ENCODE measurements at regions not wholly inside any gene's neighbourhood (a gene's known extent, or its start where the extent isn't known, plus 50 kb on each side); places are given as distances from the start of the nearest gene placed in this dataset.

DNA sequence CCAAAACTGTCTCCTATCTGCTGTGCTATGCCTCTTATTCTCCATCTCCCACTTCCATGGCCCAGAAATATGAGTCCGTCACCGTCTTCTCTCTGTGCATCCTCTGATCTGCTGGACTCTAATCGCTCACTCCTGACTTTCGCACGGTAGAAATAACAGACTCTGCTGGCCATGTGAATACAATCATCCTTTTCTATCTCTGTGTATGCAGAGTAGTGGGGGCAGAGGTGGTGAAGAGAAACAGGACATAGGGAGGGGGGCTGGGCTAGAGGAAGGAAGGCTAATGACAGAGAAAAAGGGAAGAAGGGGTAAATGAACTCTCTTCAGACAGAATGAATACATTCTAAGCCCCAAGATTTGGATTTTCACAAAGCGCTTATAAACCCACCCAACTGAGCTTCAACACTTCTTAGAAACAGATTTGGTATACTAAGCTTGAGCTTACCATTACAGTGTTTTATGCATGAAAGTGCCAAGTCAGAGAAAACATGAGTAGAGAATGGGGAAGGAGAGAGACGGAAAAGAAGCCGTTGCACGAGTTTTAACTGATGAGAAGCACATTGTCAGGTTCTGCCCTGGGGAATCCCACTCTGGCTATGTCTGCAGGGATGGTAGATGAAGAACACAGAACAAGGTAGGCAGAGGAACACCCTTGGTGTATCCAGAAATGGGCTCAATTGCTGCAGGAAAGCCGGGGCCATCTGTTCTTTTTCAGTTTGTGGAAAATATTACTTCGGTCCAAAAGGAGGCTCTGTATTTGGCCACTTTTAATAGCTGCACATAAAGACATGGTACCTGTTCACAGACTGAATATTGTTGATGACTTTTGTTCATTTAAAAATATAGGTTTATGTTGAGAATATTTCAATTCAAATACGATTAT lies 324.7 kb downstream of the ETS1 start:
- no peak for DNase-seq (ENCODE audit: low read depth in 2 of 2)

DNA sequence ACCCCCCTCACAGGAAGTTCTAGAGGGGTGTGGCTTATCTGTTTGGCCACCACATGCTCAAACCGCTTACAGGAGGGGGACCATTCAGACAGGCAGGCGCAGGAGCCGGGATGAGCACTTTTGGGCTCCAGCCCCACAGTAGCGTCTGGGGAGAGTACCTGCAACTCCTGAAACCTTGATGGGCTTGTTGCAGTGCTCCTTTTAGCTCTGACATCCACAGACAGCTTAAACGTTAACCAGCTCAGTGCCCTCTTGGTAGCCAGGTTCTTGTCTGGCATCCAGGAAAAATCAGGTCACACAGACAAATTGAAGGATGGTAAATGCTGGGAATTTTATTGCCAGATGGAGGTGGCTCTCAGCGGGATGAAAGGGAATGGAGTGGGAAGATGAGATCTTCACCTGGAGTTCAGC lies 326.3 kb downstream of the ETS1 start:
- DNase-seq (ENCODE audit: low read depth in 2 of 2): no peak

GRCh38 chr11:128260398-128260797 lies 327.0 kb downstream of the ETS1 start:
- DNase-seq (ENCODE audit: low read depth in 2 of 2): no peak

GRCh38 chr11:128259816-128260215 lies 327.5 kb downstream of the ETS1 start:
- DNase-seq (ENCODE audit: low read depth in 2 of 2): no peak

DNA sequence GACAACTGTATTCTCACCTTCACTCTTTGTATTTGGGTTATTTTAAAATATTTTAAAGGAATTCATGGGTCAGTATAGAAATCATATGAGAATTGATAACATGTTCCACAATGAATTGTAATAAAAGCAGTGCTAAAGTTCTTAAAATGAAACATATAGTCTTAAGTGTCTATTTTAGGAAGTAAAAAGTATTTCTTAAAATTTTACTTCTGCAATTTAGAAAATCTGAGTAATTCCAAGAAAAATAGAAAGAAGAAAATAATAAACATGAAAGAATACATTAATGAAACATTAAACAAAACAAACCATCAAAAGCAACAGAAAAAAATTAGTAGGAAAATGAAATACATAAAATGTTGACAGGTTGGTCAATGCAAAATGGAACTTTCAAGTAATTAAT lies 332.4 kb downstream of the ETS1 start:
- DNase-seq (ENCODE audit: low read depth in 2 of 2): no peak

DNA sequence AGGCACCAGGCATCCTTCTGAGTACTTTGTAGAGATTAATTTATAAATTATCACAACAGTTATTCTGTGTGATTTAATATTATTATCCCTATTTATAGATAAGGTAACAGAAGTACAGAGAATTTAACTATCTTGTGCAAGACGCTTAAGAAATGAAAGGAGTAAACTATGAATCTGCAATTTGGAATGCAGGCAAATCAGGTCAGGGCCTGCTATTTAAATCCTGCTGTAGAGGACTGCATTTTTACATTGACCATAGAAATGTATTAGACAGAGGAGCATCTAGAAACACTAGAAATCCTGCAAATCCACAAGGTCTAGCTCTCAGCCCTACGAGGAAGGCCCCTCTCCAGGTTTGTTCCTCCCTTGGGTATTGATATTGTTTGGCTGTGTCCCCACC lies 336.2 kb downstream of the ETS1 start:
- DNase-seq (ENCODE audit: low read depth in 2 of 2): no peak

- no peak for DNase-seq (ENCODE audit: low read depth in 2 of 2)
Observed at GRCh38 chr11:128250482-128250881, 336.9 kb downstream of the ETS1 start.

- no peak for DNase-seq (ENCODE audit: low read depth in 2 of 2)
Observed at GRCh38 chr11:128246810-128247594, 340.4 kb downstream of the ETS1 start.

- no peak for DNase-seq (ENCODE audit: low read depth in 2 of 2)
Observed at GRCh38 chr11:128246364-128246801, 341.0 kb downstream of the ETS1 start.

DNA sequence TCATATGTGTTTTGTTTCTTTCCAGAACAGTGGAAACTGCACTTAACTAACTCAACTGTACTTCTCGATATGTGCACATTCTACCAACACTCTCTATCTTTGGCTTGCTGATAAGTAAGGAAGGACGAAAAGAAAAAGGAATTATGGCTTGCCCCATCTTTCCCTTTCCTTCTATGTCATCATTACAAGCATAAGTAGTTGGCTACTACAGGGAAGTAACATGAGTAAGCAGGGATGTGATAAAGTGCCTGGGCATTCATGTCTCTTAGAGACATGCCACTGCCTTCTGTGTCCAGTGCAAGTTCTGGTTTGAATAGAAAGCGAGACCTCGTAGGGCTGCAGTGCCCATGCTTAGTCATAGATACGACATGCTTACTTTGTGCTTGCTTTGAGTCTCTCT lies 342.5 kb downstream of the ETS1 start:
- DNase-seq (ENCODE audit: low read depth in 2 of 2): no peak

- DNase-seq (ENCODE audit: low read depth in 2 of 2): no peak
Observed at GRCh38 chr11:128242451-128242850, 344.9 kb downstream of the ETS1 start.

GRCh38 chr11:128240546-128240945 lies 346.8 kb downstream of the ETS1 start:
- no peak for DNase-seq (ENCODE audit: low read depth in 2 of 2)

DNA sequence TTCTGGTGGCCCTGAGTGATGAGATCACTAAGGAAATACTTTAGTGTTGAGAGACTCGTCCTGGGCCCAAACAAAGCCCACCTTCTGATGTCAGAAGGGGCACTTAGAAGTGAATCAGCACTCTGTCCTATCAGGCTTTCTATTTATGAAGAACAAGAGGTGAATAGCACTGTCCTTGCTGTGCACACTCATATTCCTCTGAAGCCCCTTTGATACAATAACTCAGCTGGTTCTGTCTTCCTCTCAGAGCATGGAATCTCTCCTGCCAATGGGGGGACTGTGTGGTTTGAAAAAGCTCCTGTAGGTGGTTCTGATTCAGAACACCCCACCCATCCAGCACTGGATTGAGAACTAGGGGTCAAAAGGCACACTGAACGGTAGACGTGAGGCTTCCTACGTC lies 348.1 kb downstream of the ETS1 start:
- DNase-seq (ENCODE audit: low read depth in 2 of 2): no peak

DNA sequence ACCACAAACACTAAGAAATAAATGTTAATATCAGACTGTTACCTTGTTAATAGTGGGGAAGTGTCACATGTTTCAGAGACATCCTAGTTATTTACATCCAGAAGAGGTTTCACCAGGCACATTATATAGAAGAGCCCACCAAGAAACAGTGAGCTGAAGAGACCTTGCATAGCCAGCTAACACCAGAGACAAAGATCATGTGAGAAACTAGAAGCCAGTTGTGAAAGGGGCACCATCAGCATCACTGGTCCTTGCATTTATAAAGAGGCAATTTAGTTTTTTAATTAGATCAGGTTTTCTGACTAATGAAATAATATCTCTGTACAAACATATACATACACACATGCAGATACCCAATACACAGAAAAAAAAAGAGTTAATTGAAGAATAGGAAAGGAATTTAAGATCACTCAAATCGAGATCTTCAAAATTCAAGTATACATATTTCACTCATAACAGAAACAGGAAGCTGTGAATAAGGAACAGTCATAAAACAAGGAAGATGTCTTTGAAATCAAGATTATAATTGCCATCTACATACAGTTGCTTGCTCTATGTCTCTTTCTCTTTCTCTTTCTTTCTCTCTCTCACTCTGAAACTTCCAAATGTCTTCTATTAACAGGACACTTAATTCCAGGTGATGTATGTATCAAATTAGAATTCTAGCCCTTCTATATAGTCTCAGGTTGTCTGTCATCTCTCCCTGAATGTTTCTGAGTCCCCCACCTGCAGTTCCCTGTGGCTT lies 348.7 kb downstream of the ETS1 start:
- no peak for DNase-seq (ENCODE audit: low read depth in 2 of 2)

DNA sequence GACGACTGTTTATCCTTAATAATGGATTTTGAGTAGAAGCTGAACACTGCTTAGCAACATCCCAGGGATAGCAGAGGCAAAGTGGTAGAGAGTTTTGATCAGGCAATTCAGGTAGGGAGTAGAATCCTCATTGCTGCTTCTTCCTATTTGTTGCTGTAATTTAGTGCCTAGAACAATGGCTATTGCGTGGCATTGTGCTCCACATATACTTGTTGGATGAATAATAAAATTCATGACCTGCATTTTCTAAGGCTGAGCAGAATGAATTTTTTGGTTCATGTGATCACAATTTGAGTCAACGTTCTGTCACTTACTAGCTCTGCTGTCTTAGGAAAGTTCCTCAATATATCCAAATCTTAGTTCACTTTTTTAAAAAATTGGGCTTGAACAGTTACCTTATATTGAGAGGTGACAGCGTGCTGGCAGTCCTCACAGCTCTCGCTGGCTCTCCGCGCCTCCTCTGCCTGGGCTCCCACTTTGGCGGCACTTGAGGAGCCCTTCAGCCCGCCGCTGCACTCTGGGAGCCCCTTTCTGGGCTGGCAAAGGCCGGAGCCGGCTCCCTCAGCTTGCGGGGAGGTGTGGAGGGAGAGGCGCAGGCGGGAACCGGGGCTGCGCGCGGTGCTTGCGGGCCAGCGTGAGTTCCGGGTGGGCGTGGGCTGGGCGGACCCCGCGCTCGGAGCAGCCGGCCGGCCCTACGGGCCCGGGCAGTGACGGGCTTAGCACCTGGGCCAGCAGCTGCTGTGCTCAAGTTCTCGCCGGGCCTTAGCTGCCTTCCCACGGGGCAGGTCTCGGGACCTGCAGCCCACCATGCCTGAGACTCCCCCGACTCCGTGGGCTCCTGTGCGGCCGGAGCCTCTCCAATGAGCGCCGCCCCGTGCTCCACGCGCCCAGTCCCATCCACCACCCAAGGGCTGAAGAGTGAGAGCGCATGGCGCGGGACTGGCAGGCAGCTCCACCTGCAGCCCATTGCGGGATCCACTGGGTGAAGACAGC lies 350.6 kb downstream of the ETS1 start:
- DNase-seq (ENCODE audit: low read depth in 2 of 2): no peak

DNA sequence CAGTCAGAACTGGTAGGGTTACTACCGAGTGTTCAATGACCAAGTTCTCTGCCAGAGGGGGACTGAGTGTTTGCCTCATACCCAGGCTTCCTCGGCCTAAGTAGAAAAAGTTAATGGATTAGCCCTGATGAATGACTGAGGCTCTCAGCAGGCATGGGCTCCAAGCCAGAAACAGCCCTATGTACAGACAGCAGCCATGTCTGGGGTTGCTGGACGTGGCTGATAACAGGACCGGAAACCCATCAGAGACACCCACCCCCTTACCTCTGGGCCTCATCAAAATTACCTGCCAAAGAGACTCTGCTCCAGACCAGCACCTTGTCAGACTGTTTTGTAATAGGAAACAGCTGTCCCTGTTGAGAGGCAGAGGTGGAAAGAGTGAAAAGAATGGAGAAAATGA lies 351.4 kb downstream of the ETS1 start:
- DNase-seq (ENCODE audit: low read depth in 2 of 2): no peak

DNA sequence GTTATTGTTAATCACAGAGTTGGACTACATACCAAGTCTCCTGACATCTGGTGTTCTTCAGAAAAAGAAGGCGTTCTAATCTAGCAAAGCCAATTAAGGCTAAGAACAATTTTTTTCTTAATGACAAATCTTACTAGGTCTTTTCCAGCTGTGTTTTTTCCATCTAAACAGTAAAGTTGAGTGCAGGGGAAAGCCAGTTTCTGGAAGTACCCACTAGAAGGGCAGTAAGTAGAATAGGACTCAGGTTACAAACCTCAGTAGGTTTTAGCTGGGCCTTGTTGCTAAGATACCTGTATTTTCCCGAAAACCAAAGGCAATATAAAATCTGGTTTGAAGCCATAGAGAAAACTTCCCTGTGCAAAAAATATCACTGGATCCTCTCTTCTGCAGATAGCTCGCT lies 351.9 kb downstream of the ETS1 start:
- DNase-seq (ENCODE audit: low read depth in 2 of 2): no peak

DNA sequence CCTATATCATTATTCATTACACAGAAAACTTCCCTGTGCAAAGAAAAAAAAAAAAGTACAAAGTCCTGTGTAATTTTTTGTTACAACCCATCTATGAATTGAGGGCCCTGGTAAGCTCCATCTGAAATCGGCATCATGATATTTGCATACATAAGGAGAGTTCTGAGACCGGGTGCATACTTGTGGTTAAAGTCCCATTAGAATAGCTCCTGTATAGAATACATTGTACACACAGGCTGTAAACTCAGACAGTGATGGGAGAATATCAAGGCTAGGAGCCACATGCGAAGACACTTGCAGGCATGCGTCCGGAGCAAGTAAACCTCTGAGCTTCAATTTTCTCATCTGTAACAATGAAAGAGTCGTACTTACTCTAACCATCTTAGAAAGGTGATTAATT lies 353.2 kb downstream of the ETS1 start:
- DNase-seq (ENCODE audit: low read depth in 2 of 2): no peak

DNA sequence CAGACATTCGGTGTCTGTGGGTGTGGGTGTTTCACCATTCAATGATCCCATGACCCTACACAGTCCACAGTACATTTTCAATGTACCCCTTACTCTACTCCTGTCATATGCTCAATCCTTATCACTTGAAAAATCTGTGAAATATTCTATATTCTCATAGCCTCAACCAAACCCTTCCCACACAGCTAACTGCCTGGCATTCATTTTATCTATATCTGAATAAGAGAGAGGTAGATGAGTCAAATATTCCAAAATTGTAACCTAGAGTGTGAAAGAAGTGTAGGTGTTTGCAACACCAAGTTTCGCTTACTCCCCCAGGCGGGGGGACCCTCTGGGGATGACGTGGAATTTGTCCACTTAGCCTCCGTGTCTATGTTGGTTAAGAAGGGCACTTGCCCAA lies 354.8 kb downstream of the ETS1 start:
- no peak for DNase-seq (ENCODE audit: low read depth in 2 of 2)

- no peak for DNase-seq (ENCODE audit: low read depth in 2 of 2)
Observed at GRCh38 chr11:128231845-128232410, 355.4 kb downstream of the ETS1 start.

DNA sequence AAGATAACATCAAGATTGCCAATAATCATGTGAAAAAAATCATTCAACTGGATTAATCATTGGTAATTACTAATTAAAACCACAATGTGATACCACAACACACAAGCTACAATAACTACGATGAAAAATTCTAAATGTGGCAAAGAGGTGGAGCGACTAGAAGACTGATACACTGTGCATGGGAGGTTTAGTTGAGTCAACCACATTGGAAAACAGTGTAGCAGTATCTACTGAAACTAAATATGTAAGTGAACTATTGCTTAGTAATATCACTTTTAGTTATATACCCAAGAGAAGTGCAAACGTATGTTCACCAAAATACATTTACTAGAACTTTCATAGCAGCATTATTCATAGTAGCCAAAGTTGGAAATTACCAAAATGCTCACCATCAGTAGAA lies 359.9 kb downstream of the ETS1 start:
- no peak for DNase-seq (ENCODE audit: low read depth in 2 of 2)
